PC-3 (cell line): ENCODE measurements at regions not wholly inside any gene's neighbourhood (a gene's known extent, or its start where the extent isn't known, plus 50 kb on each side); places are given as distances from the start of the nearest gene placed in this dataset.

Experiments used
- ATAC-seq: fragments of 200-7000 bp; cut with Tn5 transposase; 2 replicates; pipeline ENCODE4 v1.9.1; 2020; ENCODE audit warnings: mild to moderate bottlenecking, moderate library complexity
- BruUV-seq: library from RNA; stranded (reverse); fragments of 400-500 nt; replicated peaks from 2 replicates; lab custom pipeline; 2021; lab: Mats Ljungman, UMichigan
- CTCF ChIA-PET: fragments of 300-600 bp; sonication (Branson Sonifier 250); formaldehyde crosslinking; loops from one replicate; lab custom pipeline; 2022; ENCODE audit warnings: antibody characterized with exemption; lab: Charles Lee
- POLR2A ChIA-PET: fragments of 300-600 bp; sonication (Branson Sonifier 250); formaldehyde crosslinking; loops from one replicate; lab custom pipeline; 2022; ENCODE audit warnings: antibody characterized with exemption; ENCODE audit not compliant: unreplicated experiment; lab: Charles Lee
- DNase-seq: peaks from one replicate; pipeline ENCODE4 v3.0.0-alpha.2; 2015
- H2AFZ ChIP-seq: fragments of 300-600 bp; sonication (generic); 2 replicates; pipeline ENCODE4 v1.6.0; 2016; ENCODE audit warnings: antibody characterized with exemption, low read length
- H3F3A ChIP-seq: fragments of 300-600 bp; sonication (generic); one replicate; pipeline ENCODE4 v1.6.0; 2017; ENCODE audit warnings: antibody characterized with exemption, low read length, control low read depth, mild to moderate bottlenecking; ENCODE audit not compliant: unreplicated experiment
- H3K27ac ChIP-seq: fragments of 300-600 bp; sonication (generic); 2 replicates; pipeline ENCODE4 v1.5.1; 2016; ENCODE audit warnings: mild to moderate bottlenecking, low read length
- H3K27me3 ChIP-seq: fragments of 300-600 bp; sonication (generic); 2 replicates; pipeline ENCODE4 v1.6.1; 2016; ENCODE audit warnings: low read length, mixed read lengths
- H3K36me3 ChIP-seq: fragments of 300-600 bp; sonication (generic); 2 replicates; pipeline ENCODE4 v1.6.1; 2016; ENCODE audit warnings: low read depth, mixed run types, low read length, mixed read lengths
- H3K4me1 ChIP-seq: fragments of 300-600 bp; sonication (generic); 2 replicates; pipeline ENCODE4 v1.5.1; 2016; ENCODE audit warnings: low read length; ENCODE audit not compliant: insufficient read depth
- H3K4me2 ChIP-seq: fragments of 300-600 bp; sonication (generic); 2 replicates; pipeline ENCODE4 v1.6.0; 2016; ENCODE audit warnings: low read length
- H3K4me3 ChIP-seq: fragments of 300-600 bp; sonication (generic); 2 replicates; pipeline ENCODE4 v1.5.1; 2016; ENCODE audit warnings: mild to moderate bottlenecking, low read length, mixed read lengths
- H3K79me2 ChIP-seq: fragments of 300-600 bp; sonication (generic); 2 replicates; pipeline ENCODE4 v1.6.1; 2017; ENCODE audit warnings: low read length, mixed read lengths
- H3K9ac ChIP-seq: fragments of 300-600 bp; sonication (generic); 2 replicates; pipeline ENCODE4 v1.6.0; 2016; ENCODE audit warnings: mild to moderate bottlenecking, low read length
- H3K9me2 ChIP-seq: fragments of 300-600 bp; sonication (generic); replicated peaks from 2 replicates; pipeline ENCODE4 v1.6.1; 2016; ENCODE audit warnings: mixed run types, low read length, mixed read lengths
- H3K9me3 ChIP-seq: fragments of 300-600 bp; sonication (generic); 2 replicates; pipeline ENCODE4 v1.6.1; 2016; ENCODE audit warnings: low read length, mixed read lengths
- H4K20me1 ChIP-seq: fragments of 300-600 bp; sonication (generic); 2 replicates; pipeline ENCODE4 v1.6.1; 2016; ENCODE audit warnings: low read length, mixed read lengths
- CTCF ChIP-seq: fragments of 300-600 bp; sonication (generic); conservative IDR thresholded peaks from 2 replicates; pipeline ENCODE4 v1.5.1; 2017; ENCODE audit warnings: antibody characterized with exemption, low read depth, mild to moderate bottlenecking, low read length
- EZH2 ChIP-seq: fragments of 300-600 bp; sonication (generic); IDR thresholded peaks from one replicate; pipeline ENCODE4 v1.6.1; 2017; ENCODE audit warnings: antibody characterized with exemption, mild to moderate bottlenecking, low read length; ENCODE audit not compliant: unreplicated experiment
- EZH2phosphoT487 ChIP-seq: fragments of 300-600 bp; sonication (generic); IDR thresholded peaks from 2 replicates; pipeline ENCODE4 v1.6.1; 2018; ENCODE audit warnings: mild to moderate bottlenecking, antibody characterized with exemption, low read length, borderline replicate concordance
- intact Hi-C: fragments of 100-400 bp; cut with micrococcal nuclease; formaldehyde crosslinking; loops from 2 replicates; pipeline ENCODE4 v1.9.0; 2023

- ChIA-PET CTCF (interaction anchor here (0.6 kb wide), 1 partner anchor 45 kb away, joined by 3 read pairs; no protein-coding TSS in a partner anchor), POLR2A (no interaction called here)
- H3K4me3 ChIP-seq = no peak overlapping the region
- peaks cover 9% of the 10 kb centered on the region for H3K4me1 ChIP-seq
- H3F3A ChIP-seq = no peaks in the 10 kb centered on the region
- H3K79me2 ChIP-seq = no peaks in the 10 kb centered on the region
- no peaks in the 10 kb centered on the region for H3K9me2 ChIP-seq
- no peaks in the 10 kb centered on the region for H4K20me1 ChIP-seq
- H3K9me3 ChIP-seq = no peaks in the 10 kb centered on the region
- no peak for TF ChIP-seq CTCF
- no peak for TF ChIP-seq EZH2
- no peak for TF ChIP-seq EZH2phosphoT487
- no peak overlapping the region for H2AFZ ChIP-seq
- DNase-seq (no peak), ATAC-seq (no peak)
- no peak overlapping the region for H3K4me2 ChIP-seq
- no peak overlapping the region for H3K9ac ChIP-seq
- intact Hi-C loops = loop anchor here (5.0 kb wide), 1 partner anchor 183 kb away; no protein-coding TSS in a partner anchor
- H3K27me3 ChIP-seq = no peaks in the 10 kb centered on the region
- no peaks in the 10 kb centered on the region for H3K36me3 ChIP-seq
- BruUV-seq = no TSS peak
- H3K27ac ChIP-seq = no peak overlapping the region
Observed at GRCh38 chr2:12824351-12824777, 107.6 kb downstream of the TRIB2 start.

- BruUV-seq = no TSS peak
- H3K27ac ChIP-seq = no peak overlapping the region
- H3K4me1 ChIP-seq = peaks cover 5% of the 10 kb centered on the region; the same call in 1 of the 2 replicates
- DNase-seq (no peak), ATAC-seq (no peak)
- H3K9ac ChIP-seq = no peak overlapping the region
- H2AFZ ChIP-seq = no peak overlapping the region
- H3K4me2 ChIP-seq = no peak overlapping the region
- no peaks in the 10 kb centered on the region for H3K36me3 ChIP-seq
- H4K20me1 ChIP-seq = no peaks in the 10 kb centered on the region
- no peaks in the 10 kb centered on the region for H3F3A ChIP-seq
- TF ChIP-seq EZH2phosphoT487 (no peak), EZH2 (no peak), CTCF (no peak)
- no peaks in the 10 kb centered on the region for H3K9me3 ChIP-seq
- intact Hi-C loops = loop anchor here (5.0 kb wide), 1 partner anchor 182 kb away; no protein-coding TSS in a partner anchor
- no peaks in the 10 kb centered on the region for H3K79me2 ChIP-seq
- no peaks in the 10 kb centered on the region for H3K9me2 ChIP-seq
- ChIA-PET POLR2A (no interaction called here), CTCF (interaction anchor here (0.6 kb wide), 1 partner anchor 45 kb away, joined by 3 read pairs; no protein-coding TSS in a partner anchor)
- H3K4me3 ChIP-seq = no peak overlapping the region
- no peaks in the 10 kb centered on the region for H3K27me3 ChIP-seq
Observed at GRCh38 chr2:12824778-12825379, 108.1 kb downstream of the TRIB2 start.

GRCh38 chr2:12826781-12827180 lies 110.0 kb downstream of the TRIB2 start:
- Histone ChIP-seq H3K4me1 (peaks cover under 1% of the 10 kb centered on the region; the same call in 1 of the 2 replicates), H3K4me2 (no peak overlapping the region), H3K27ac (no peak overlapping the region), H3K4me3 (no peak overlapping the region), H3K79me2 (no peaks in the 10 kb centered on the region), H3K27me3 (no peaks in the 10 kb centered on the region), H3K9me2 (no peaks in the 10 kb centered on the region), H3F3A (no peaks in the 10 kb centered on the region), H4K20me1 (no peaks in the 10 kb centered on the region), H3K9ac (no peak overlapping the region), H2AFZ (no peak overlapping the region), H3K9me3 (no peaks in the 10 kb centered on the region), H3K36me3 (no peaks in the 10 kb centered on the region)
- CTCF ChIA-PET = no interaction called here
- POLR2A ChIA-PET = no interaction called here
- DNase-seq (no peak), ATAC-seq (no peak)
- intact Hi-C loops = no loop called here
- TF ChIP-seq CTCF = no peak
- TF ChIP-seq EZH2phosphoT487 = no peak
- TF ChIP-seq EZH2 = no peak
- BruUV-seq = no TSS peak
